GM23338 (cell line): ENCODE measurements at regions not wholly inside any gene's neighbourhood (a gene's known extent, or its start where the extent isn't known, plus 50 kb on each side); places are given as distances from the start of the nearest gene placed in this dataset.

Experiments used
- ATAC-seq: fragments of 200-7000 bp; cut with Tn5 transposase; 3 replicates; pipeline ENCODE4 v1.9.1; 2020
- DNase-seq: peaks from one replicate; pipeline ENCODE4 v3.0.0-alpha.2; 2015; ENCODE audit warnings: low spot score
- H2AFZ ChIP-seq: fragments of 200-600 bp; sonication (generic); 2 replicates; pipeline ENCODE4 v1.8.0; 2016; ENCODE audit warnings: antibody characterized with exemption, mild to moderate bottlenecking, moderate library complexity
- H3F3A ChIP-seq: fragments of 200-600 bp; sonication (generic); replicated peaks from 2 replicates; pipeline ENCODE4 v1.8.0; 2017; ENCODE audit warnings: antibody characterized with exemption, mixed run types, low read depth
- H3K27ac ChIP-seq: fragments of 200-600 bp; sonication (generic); 2 replicates; pipeline ENCODE4 v1.6.1; 2016; ENCODE audit warnings: low read depth
- H3K27me3 ChIP-seq: fragments of 200-600 bp; sonication (generic); 2 replicates; pipeline ENCODE4 v1.8.0; 2016; ENCODE audit warnings: mild to moderate bottlenecking, mixed run types, moderate library complexity; ENCODE audit not compliant: insufficient read depth
- H3K36me3 ChIP-seq: fragments of 200-600 bp; sonication (generic); 2 replicates; pipeline ENCODE4 v1.8.0; 2016; ENCODE audit warnings: mild to moderate bottlenecking; ENCODE audit not compliant: insufficient read depth
- H3K4me1 ChIP-seq: fragments of 200-600 bp; sonication (generic); 2 replicates; pipeline ENCODE4 v1.8.0; 2016; ENCODE audit warnings: mild to moderate bottlenecking, moderate library complexity; ENCODE audit not compliant: insufficient read depth
- H3K4me2 ChIP-seq: fragments of 200-600 bp; sonication (generic); 2 replicates; pipeline ENCODE4 v1.7.1; 2017; ENCODE audit warnings: mixed run types
- H3K4me3 ChIP-seq: fragments of 200-600 bp; sonication (generic); 2 replicates; pipeline ENCODE4 v1.6.1; 2016; ENCODE audit warnings: mixed run types
- H3K79me2 ChIP-seq: fragments of 200-600 bp; sonication (generic); replicated peaks from 2 replicates; pipeline ENCODE4 v1.8.0; 2017; ENCODE audit warnings: mild to moderate bottlenecking; ENCODE audit not compliant: insufficient read depth
- H3K9me2 ChIP-seq: fragments of 200-600 bp; sonication (generic); 2 replicates; pipeline ENCODE4 v1.8.0; 2017; ENCODE audit not compliant: insufficient read depth
- H4K20me1 ChIP-seq: fragments of 200-600 bp; sonication (generic); replicated peaks from 2 replicates; pipeline ENCODE4 v1.8.0; 2017; ENCODE audit warnings: mild to moderate bottlenecking; ENCODE audit not compliant: insufficient read depth
- H3K27ac Mint-ChIP-seq: 2 replicates; pipeline ENCODE4 v1.8.0; 2020; ENCODE audit warnings: inconsistent platforms, mild to moderate bottlenecking, moderate library complexity, mixed read lengths
- H3K27me3 Mint-ChIP-seq: 3 replicates; pipeline ENCODE4 v1.8.0; 2022; ENCODE audit warnings: low read depth, mild to moderate bottlenecking, moderate library complexity, mixed read lengths, inconsistent platforms; ENCODE audit not compliant: insufficient read depth, poor library complexity
- H3K36me3 Mint-ChIP-seq: 3 replicates; pipeline ENCODE4 v1.8.0; 2021; ENCODE audit warnings: low read depth, mild to moderate bottlenecking, inconsistent platforms, moderate library complexity, mixed read lengths
- H3K4me1 Mint-ChIP-seq: 3 replicates; pipeline ENCODE4 v1.8.0; 2020; ENCODE audit warnings: mild to moderate bottlenecking, inconsistent platforms, mixed read lengths
- H3K4me3 Mint-ChIP-seq: 3 replicates; pipeline ENCODE4 v1.8.0; 2021; ENCODE audit warnings: moderate library complexity, mild to moderate bottlenecking, inconsistent platforms, mixed read lengths
- H3K9me3 Mint-ChIP-seq: 3 replicates; pipeline ENCODE4 v1.8.0; 2020; ENCODE audit warnings: moderate library complexity, mild to moderate bottlenecking, inconsistent platforms, mixed read lengths
- CREB1 ChIP-seq: fragments of 250-450 bp; sonication (Bioruptor Pico); IDR thresholded peaks from 2 replicates; pipeline ENCODE4 v1.5.0; 2020; ENCODE audit warnings: low read depth, mild to moderate bottlenecking, moderate library complexity
- CTCF ChIP-seq, 2 experiments: fragments of 200-600 bp in 1 of 2; sonication (generic) in 1 of 2; conservative IDR thresholded peaks; 2 replicates each; pipeline versions ENCODE4 v1.5.1 to v1.6.1; 2016 to 2017; ENCODE audit warnings: antibody characterized with exemption in 2 of 2, low read depth in 2 of 2, mild to moderate bottlenecking in 2 of 2, moderate library complexity in 1 of 2
- ETS1 ChIP-seq: IDR thresholded peaks from 2 replicates; pipeline ENCODE4 v1.6.1; 2016; ENCODE audit warnings: antibody characterized with exemption
- EZH2 ChIP-seq: fragments of 200-600 bp; sonication (generic); IDR thresholded peaks from one replicate; pipeline ENCODE4 v1.8.0; 2017; ENCODE audit warnings: antibody characterized with exemption, mild to moderate bottlenecking, low read depth; ENCODE audit not compliant: unreplicated experiment
- EZH2phosphoT487 ChIP-seq: fragments of 200-600 bp; sonication (generic); IDR thresholded peaks from one replicate; pipeline ENCODE4 v1.8.1; 2018; ENCODE audit warnings: antibody characterized with exemption; ENCODE audit not compliant: unreplicated experiment
- JUNB ChIP-seq: IDR thresholded peaks from one replicate; pipeline ENCODE4 v1.6.1; 2016; ENCODE audit warnings: antibody characterized with exemption; ENCODE audit not compliant: unreplicated experiment
- NANOG ChIP-seq: IDR thresholded peaks from 2 replicates; pipeline ENCODE4 v1.6.1; 2016; ENCODE audit warnings: antibody characterized with exemption, borderline replicate concordance
- POLR2AphosphoS5 ChIP-seq: IDR thresholded peaks from 2 replicates; pipeline ENCODE4 v1.6.1; 2016; ENCODE audit warnings: antibody characterized with exemption, low read depth
- STAT1 ChIP-seq: IDR thresholded peaks from one replicate; pipeline ENCODE4 v1.6.1; 2016; ENCODE audit warnings: antibody characterized with exemption; ENCODE audit not compliant: unreplicated experiment
- ZNF114 ChIP-seq: fragments of 250-450 bp; sonication (Bioruptor Pico); IDR thresholded peaks from 2 replicates; pipeline ENCODE4 v1.5.0; 2020; ENCODE audit warnings: mild to moderate bottlenecking, moderate library complexity
- ZNF331 ChIP-seq: fragments of 250-450 bp; sonication (Bioruptor Pico); IDR thresholded peaks from 2 replicates; pipeline ENCODE4 v1.5.0; 2020; ENCODE audit warnings: low read depth, mild to moderate bottlenecking, moderate library complexity
- TF ChIP-seq, protein P1 (sequence below): fragments of 250-450 bp; sonication (Bioruptor Pico); IDR thresholded peaks from 2 replicates; pipeline ENCODE4 v1.5.0; 2020; ENCODE audit warnings: mild to moderate bottlenecking, moderate library complexity
- TF ChIP-seq, protein P2 (sequence below): IDR thresholded peaks from one replicate; pipeline ENCODE4 v1.6.1; 2018; ENCODE audit warnings: antibody characterized with exemption; ENCODE audit not compliant: unreplicated experiment

DNA sequence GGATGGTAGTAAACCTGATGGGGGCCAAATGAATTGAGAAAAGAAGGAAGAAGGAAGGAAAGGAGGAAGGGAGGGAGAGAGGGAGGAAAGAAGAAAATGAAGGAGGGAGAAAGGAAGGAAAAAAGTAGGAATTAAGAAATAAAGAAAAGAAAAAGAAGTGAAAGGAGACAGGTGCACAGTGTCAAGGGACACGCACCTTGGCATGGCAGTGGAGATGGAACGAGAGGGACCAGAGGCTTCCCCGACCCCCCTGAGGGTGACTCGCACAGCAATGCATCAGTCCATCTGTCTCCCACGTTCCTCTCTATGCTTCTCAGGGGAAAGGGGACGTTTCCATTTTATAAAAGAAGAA is 199.6 kb downstream of the CXCL12 start:
- no peaks in the 10 kb centered on the region for H3K36me3 ChIP-seq
- H3K27ac ChIP-seq: no peak overlapping the region
- no peaks in the 10 kb centered on the region for H3K79me2 ChIP-seq
- no peaks in the 10 kb centered on the region; the same call in 1 of the 3 replicates for H3K9me3 Mint-ChIP-seq
- no peaks in the 10 kb centered on the region for H4K20me1 ChIP-seq
- no peaks in the 10 kb centered on the region for H3K9me2 ChIP-seq
- H3K4me3 Mint-ChIP-seq: no peak overlapping the region
- no peaks in the 10 kb centered on the region for H3K36me3 Mint-ChIP-seq
- no peaks in the 10 kb centered on the region for H3K27me3 Mint-ChIP-seq
- DNase-seq (no peak), ATAC-seq (no peak)
- no peaks in the 10 kb centered on the region for H3K4me1 ChIP-seq
- H3K27ac Mint-ChIP-seq: no peak overlapping the region
- no peaks in the 10 kb centered on the region for H3F3A ChIP-seq
- peaks cover 6% of the 10 kb centered on the region; the same call in 2 of the 3 replicates for H3K4me1 Mint-ChIP-seq
- no peak overlapping the region for H2AFZ ChIP-seq
- no peak for TF ChIP-seq NANOG
- TF ChIP-seq, protein P1, sequence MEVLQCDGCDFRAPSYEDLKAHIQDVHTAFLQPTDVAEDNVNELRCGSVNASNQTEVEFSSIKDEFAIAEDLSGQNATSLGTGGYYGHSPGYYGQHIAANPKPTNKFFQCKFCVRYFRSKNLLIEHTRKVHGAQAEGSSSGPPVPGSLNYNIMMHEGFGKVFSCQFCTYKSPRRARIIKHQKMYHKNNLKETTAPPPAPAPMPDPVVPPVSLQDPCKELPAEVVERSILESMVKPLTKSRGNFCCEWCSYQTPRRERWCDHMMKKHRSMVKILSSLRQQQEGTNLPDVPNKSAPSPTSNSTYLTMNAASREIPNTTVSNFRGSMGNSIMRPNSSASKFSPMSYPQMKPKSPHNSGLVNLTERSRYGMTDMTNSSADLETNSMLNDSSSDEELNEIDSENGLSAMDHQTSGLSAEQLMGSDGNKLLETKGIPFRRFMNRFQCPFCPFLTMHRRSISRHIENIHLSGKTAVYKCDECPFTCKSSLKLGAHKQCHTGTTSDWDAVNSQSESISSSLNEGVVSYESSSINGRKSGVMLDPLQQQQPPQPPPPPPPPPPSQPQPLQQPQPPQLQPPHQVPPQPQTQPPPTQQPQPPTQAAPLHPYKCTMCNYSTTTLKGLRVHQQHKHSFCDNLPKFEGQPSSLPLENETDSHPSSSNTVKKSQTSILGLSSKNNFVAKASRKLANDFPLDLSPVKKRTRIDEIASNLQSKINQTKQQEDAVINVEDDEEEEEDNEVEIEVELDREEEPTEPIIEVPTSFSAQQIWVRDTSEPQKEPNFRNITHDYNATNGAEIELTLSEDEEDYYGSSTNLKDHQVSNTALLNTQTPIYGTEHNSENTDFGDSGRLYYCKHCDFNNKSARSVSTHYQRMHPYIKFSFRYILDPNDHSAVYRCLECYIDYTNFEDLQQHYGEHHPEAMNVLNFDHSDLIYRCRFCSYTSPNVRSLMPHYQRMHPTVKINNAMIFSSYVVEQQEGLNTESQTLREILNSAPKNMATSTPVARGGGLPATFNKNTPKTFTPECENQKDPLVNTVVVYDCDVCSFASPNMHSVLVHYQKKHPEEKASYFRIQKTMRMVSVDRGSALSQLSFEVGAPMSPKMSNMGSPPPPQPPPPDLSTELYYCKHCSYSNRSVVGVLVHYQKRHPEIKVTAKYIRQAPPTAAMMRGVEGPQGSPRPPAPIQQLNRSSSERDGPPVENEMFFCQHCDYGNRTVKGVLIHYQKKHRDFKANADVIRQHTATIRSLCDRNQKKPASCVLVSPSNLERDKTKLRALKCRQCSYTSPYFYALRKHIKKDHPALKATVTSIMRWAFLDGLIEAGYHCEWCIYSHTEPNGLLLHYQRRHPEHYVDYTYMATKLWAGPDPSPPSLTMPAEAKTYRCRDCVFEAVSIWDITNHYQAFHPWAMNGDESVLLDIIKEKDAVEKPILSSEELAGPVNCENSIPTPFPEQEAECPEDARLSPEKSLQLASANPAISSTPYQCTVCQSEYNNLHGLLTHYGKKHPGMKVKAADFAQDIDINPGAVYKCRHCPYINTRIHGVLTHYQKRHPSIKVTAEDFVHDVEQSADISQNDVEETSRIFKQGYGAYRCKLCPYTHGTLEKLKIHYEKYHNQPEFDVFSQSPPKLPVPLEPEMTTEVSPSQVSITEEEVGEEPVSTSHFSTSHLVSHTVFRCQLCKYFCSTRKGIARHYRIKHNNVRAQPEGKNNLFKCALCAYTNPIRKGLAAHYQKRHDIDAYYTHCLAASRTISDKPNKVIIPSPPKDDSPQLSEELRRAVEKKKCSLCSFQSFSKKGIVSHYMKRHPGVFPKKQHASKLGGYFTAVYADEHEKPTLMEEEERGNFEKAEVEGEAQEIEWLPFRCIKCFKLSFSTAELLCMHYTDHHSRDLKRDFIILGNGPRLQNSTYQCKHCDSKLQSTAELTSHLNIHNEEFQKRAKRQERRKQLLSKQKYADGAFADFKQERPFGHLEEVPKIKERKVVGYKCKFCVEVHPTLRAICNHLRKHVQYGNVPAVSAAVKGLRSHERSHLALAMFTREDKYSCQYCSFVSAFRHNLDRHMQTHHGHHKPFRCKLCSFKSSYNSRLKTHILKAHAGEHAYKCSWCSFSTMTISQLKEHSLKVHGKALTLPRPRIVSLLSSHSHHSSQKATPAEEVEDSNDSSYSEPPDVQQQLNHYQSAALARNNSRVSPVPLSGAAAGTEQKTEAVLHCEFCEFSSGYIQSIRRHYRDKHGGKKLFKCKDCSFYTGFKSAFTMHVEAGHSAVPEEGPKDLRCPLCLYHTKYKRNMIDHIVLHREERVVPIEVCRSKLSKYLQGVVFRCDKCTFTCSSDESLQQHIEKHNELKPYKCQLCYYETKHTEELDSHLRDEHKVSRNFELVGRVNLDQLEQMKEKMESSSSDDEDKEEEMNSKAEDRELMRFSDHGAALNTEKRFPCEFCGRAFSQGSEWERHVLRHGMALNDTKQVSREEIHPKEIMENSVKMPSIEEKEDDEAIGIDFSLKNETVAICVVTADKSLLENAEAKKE (CRISPR knock-in tag): no peak
- TF ChIP-seq CTCF (conservative IDR thresholded peaks at IDR 0.05; ENCODE audit: low read depth in 2 of 2): no peak
- TF ChIP-seq ZNF331 (CRISPR knock-in tag): no peak
- TF ChIP-seq JUNB: no peak
- no peak for TF ChIP-seq EZH2phosphoT487
- no peak for TF ChIP-seq STAT1
- TF ChIP-seq, protein P2, sequence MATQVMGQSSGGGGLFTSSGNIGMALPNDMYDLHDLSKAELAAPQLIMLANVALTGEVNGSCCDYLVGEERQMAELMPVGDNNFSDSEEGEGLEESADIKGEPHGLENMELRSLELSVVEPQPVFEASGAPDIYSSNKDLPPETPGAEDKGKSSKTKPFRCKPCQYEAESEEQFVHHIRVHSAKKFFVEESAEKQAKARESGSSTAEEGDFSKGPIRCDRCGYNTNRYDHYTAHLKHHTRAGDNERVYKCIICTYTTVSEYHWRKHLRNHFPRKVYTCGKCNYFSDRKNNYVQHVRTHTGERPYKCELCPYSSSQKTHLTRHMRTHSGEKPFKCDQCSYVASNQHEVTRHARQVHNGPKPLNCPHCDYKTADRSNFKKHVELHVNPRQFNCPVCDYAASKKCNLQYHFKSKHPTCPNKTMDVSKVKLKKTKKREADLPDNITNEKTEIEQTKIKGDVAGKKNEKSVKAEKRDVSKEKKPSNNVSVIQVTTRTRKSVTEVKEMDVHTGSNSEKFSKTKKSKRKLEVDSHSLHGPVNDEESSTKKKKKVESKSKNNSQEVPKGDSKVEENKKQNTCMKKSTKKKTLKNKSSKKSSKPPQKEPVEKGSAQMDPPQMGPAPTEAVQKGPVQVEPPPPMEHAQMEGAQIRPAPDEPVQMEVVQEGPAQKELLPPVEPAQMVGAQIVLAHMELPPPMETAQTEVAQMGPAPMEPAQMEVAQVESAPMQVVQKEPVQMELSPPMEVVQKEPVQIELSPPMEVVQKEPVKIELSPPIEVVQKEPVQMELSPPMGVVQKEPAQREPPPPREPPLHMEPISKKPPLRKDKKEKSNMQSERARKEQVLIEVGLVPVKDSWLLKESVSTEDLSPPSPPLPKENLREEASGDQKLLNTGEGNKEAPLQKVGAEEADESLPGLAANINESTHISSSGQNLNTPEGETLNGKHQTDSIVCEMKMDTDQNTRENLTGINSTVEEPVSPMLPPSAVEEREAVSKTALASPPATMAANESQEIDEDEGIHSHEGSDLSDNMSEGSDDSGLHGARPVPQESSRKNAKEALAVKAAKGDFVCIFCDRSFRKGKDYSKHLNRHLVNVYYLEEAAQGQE: no peak
- TF ChIP-seq ETS1: no peak
- no peak for TF ChIP-seq POLR2AphosphoS5
- no peak for TF ChIP-seq EZH2
- TF ChIP-seq ZNF114 (CRISPR knock-in tag): no peak
- TF ChIP-seq CREB1 (CRISPR knock-in tag): no peak
- no peak overlapping the region for H3K4me2 ChIP-seq
- no peaks in the 10 kb centered on the region for H3K27me3 ChIP-seq
- no peak overlapping the region for H3K4me3 ChIP-seq
